DOHH2 (cell line): ENCODE measurements at regions not wholly inside any gene's neighbourhood (a gene's known extent, or its start where the extent isn't known, plus 50 kb on each side); places are given as distances from the start of the nearest gene placed in this dataset.

ENCODE experiments used
- H3F3A ChIP-seq: fragments of 200-600 bp; sonication (generic), shearing (Covaris generic); 2 replicates; pipeline ENCODE4 v1.6.0; 2016; ENCODE audit warnings: antibody characterized with exemption, mild to moderate bottlenecking; ENCODE audit not compliant: control insufficient read depth, insufficient read depth
- H3K27ac ChIP-seq: fragments of 200-600 bp; sonication (generic); 2 replicates; pipeline ENCODE4 v1.5.1; 2014; ENCODE audit warnings: low read depth, mild to moderate bottlenecking, low read length, moderate library complexity
- H3K27me3 ChIP-seq: fragments of 200-600 bp; sonication (generic); 2 replicates; pipeline ENCODE4 v1.6.1; 2014; ENCODE audit warnings: mild to moderate bottlenecking, low read length, mixed read lengths; ENCODE audit not compliant: control insufficient read depth
- H3K36me3 ChIP-seq: fragments of 200-600 bp; sonication (generic); 2 replicates; pipeline ENCODE4 v1.6.1; 2014; ENCODE audit warnings: mild to moderate bottlenecking, low read length, moderate library complexity, mixed read lengths; ENCODE audit not compliant: control insufficient read depth
- H3K4me1 ChIP-seq: fragments of 200-600 bp; sonication (generic); 2 replicates; pipeline ENCODE4 v1.6.1; 2014; ENCODE audit warnings: mild to moderate bottlenecking, low read length, mixed read lengths; ENCODE audit not compliant: control insufficient read depth
- H3K4me2 ChIP-seq: fragments of 200-600 bp; sonication (generic); 2 replicates; pipeline ENCODE4 v1.6.0; 2014; ENCODE audit warnings: mild to moderate bottlenecking, low read length, moderate library complexity
- H3K4me3 ChIP-seq: fragments of 200-600 bp; sonication (generic); 2 replicates; pipeline ENCODE4 v1.5.1; 2014; ENCODE audit warnings: mild to moderate bottlenecking, low read length, mixed read lengths
- H3K79me2 ChIP-seq: fragments of 200-600 bp; sonication (generic); 2 replicates; pipeline ENCODE4 v1.6.1; 2014; ENCODE audit warnings: mild to moderate bottlenecking, low read length, mixed read lengths; ENCODE audit not compliant: control insufficient read depth
- H3K9me2 ChIP-seq: fragments of 200-600 bp; sonication (generic); replicated peaks from 2 replicates; pipeline ENCODE4 v1.6.1; 2014; ENCODE audit warnings: mild to moderate bottlenecking, low read length, mixed read lengths; ENCODE audit not compliant: control insufficient read depth
- H3K9me3 ChIP-seq: fragments of 200-600 bp; sonication (generic); 2 replicates; pipeline ENCODE4 v1.6.1; 2014; ENCODE audit warnings: antibody characterized with exemption, low read length, mixed read lengths; ENCODE audit not compliant: control insufficient read depth, insufficient read depth
- H4K20me1 ChIP-seq: fragments of 200-600 bp; sonication (generic); 2 replicates; pipeline ENCODE4 v1.6.0; 2014; ENCODE audit warnings: low read depth, mild to moderate bottlenecking, antibody characterized with exemption, low read length, moderate library complexity; ENCODE audit not compliant: control insufficient read depth, insufficient read depth
- CTCF ChIP-seq: fragments of 200-600 bp; sonication (generic); IDR thresholded peaks from one replicate; pipeline ENCODE4 v1.5.1; 2014; ENCODE audit warnings: antibody characterized with exemption, mild to moderate bottlenecking, low read depth, low read length; ENCODE audit not compliant: poor library complexity, severe bottlenecking
- EZH2phosphoT487 ChIP-seq: fragments of 200-600 bp; sonication (generic); IDR thresholded peaks from 2 replicates; pipeline ENCODE4 v1.6.1; 2017; ENCODE audit warnings: borderline replicate concordance, mild to moderate bottlenecking, antibody characterized with exemption, low read length, moderate library complexity, mixed read lengths

DNA sequence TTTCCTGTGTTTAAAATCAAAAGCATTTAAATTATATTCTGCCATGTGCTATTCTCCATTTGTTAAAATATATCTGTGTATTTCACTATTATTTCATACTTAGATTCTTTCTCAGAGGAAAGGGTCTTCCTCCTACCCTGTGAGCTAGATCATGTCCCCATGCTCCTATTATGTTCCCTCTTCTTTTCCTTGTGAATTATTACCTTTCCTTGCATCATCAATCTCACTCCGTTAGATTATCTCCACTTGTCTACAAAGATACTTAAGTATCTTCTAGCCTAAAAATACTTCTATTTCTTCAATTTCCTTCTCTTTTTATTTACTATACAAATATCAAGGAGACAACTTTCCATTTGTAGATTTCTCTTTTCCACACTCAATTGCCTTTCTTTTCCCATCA, 146.5 kb downstream of the FOXG1 start:
- no peak overlapping the region for H3K27ac ChIP-seq
- H3K9me2 ChIP-seq = no peaks in the 10 kb centered on the region
- H3K9me3 ChIP-seq = no peaks in the 10 kb centered on the region; the same call in 1 of the 2 replicates
- H4K20me1 ChIP-seq = no peaks in the 10 kb centered on the region
- H3K27me3 ChIP-seq = no peaks in the 10 kb centered on the region
- no peak overlapping the region for H3K4me2 ChIP-seq
- H3K4me3 ChIP-seq = no peak overlapping the region
- H3K36me3 ChIP-seq = no peaks in the 10 kb centered on the region
- TF ChIP-seq CTCF = no peak
- TF ChIP-seq EZH2phosphoT487 = no peak
- no peaks in the 10 kb centered on the region for H3K79me2 ChIP-seq
- no peaks in the 10 kb centered on the region for H3K4me1 ChIP-seq
- no peaks in the 10 kb centered on the region for H3F3A ChIP-seq

- H3K9me3 ChIP-seq = no peaks in the 10 kb centered on the region
- no peaks in the 10 kb centered on the region for H3K4me1 ChIP-seq
- no peaks in the 10 kb centered on the region for H3F3A ChIP-seq
- H3K4me3 ChIP-seq = no peak overlapping the region
- H3K79me2 ChIP-seq = no peaks in the 10 kb centered on the region
- TF ChIP-seq EZH2phosphoT487 = no peak
- TF ChIP-seq CTCF = no peak
- H4K20me1 ChIP-seq = no peaks in the 10 kb centered on the region
- H3K9me2 ChIP-seq = no peaks in the 10 kb centered on the region
- H3K27ac ChIP-seq = no peak overlapping the region
- no peaks in the 10 kb centered on the region for H3K36me3 ChIP-seq
- no peaks in the 10 kb centered on the region for H3K27me3 ChIP-seq
- no peak overlapping the region for H3K4me2 ChIP-seq
Measured at GRCh38 chr14:28926122-28926521, 159.5 kb downstream of the FOXG1 start.

DNA sequence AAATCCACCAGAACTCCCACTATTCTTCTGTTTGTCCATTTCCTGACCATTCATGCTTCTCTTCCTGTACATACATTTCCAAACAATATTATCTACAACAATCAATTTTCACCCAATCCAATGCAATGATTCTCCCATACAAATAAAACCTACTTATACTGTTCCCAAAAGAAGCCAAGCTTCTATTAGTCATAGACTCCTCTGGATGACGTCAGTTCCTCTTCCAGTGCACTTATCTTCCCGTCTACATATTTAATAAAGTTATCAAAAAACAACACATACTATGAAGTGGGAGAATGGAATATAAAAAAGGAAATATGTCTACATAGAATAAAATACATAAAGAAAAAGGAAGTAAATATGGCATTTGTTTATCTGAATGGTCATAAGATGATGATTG, 165.4 kb downstream of the FOXG1 start:
- Histone ChIP-seq H3K27ac (no peak overlapping the region), H3K9me2 (no peaks in the 10 kb centered on the region), H3K4me3 (no peak overlapping the region), H3K4me1 (no peaks in the 10 kb centered on the region), H3K9me3 (0 out of 2 replicates have a peak, but pooled peaks cover 2% of the 10 kb centered on the region), H3K36me3 (no peaks in the 10 kb centered on the region), H3F3A (no peaks in the 10 kb centered on the region), H3K27me3 (no peaks in the 10 kb centered on the region), H3K4me2 (no peak overlapping the region), H3K79me2 (no peaks in the 10 kb centered on the region), H4K20me1 (no peaks in the 10 kb centered on the region)
- no peak for TF ChIP-seq EZH2phosphoT487
- TF ChIP-seq CTCF = no peak

GRCh38 chr14:28936601-28937000, 170.0 kb downstream of the FOXG1 start:
- Histone ChIP-seq H3K9me3 (0 out of 2 replicates have a peak, but pooled peaks cover 2% of the 10 kb centered on the region), H4K20me1 (no peaks in the 10 kb centered on the region), H3F3A (no peaks in the 10 kb centered on the region), H3K4me2 (no peak overlapping the region), H3K4me1 (no peaks in the 10 kb centered on the region), H3K79me2 (no peaks in the 10 kb centered on the region), H3K9me2 (no peaks in the 10 kb centered on the region), H3K36me3 (no peaks in the 10 kb centered on the region), H3K27me3 (no peaks in the 10 kb centered on the region), H3K27ac (no peak overlapping the region), H3K4me3 (no peak overlapping the region)
- TF ChIP-seq EZH2phosphoT487 (no peak), CTCF (no peak)
